ENCODE measurements at regions not wholly inside any gene's neighbourhood (a gene's known extent, or its start where the extent isn't known, plus 50 kb on each side); places are given as distances from the start of the nearest gene placed in this dataset.

DNA sequence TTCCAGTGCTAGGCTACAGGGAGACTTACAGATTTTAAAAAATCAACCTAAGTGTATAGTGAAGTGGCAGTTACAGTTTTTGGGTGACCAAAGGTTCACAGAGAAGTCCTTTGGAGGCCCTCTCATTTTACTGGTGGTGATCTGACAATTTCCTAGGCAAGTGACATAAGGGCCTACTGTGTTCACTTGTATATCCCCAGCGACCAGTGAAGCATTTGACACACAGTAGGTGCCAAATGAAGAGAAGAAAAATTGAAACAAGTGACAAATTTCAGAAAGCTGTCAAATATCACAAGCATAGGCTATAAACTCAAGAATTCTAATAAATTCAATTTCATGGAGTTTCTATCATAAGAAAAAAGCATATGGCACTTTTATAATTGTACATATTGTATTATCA lies 89.5 kb downstream of the RPL22L1 start:
- TF ChIP-seq, protein P1, sequence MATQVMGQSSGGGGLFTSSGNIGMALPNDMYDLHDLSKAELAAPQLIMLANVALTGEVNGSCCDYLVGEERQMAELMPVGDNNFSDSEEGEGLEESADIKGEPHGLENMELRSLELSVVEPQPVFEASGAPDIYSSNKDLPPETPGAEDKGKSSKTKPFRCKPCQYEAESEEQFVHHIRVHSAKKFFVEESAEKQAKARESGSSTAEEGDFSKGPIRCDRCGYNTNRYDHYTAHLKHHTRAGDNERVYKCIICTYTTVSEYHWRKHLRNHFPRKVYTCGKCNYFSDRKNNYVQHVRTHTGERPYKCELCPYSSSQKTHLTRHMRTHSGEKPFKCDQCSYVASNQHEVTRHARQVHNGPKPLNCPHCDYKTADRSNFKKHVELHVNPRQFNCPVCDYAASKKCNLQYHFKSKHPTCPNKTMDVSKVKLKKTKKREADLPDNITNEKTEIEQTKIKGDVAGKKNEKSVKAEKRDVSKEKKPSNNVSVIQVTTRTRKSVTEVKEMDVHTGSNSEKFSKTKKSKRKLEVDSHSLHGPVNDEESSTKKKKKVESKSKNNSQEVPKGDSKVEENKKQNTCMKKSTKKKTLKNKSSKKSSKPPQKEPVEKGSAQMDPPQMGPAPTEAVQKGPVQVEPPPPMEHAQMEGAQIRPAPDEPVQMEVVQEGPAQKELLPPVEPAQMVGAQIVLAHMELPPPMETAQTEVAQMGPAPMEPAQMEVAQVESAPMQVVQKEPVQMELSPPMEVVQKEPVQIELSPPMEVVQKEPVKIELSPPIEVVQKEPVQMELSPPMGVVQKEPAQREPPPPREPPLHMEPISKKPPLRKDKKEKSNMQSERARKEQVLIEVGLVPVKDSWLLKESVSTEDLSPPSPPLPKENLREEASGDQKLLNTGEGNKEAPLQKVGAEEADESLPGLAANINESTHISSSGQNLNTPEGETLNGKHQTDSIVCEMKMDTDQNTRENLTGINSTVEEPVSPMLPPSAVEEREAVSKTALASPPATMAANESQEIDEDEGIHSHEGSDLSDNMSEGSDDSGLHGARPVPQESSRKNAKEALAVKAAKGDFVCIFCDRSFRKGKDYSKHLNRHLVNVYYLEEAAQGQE (IDR thresholded peaks at IDR 0.05; ENCODE audit: borderline replicate concordance): no peak
- TF ChIP-seq, protein P1 (CRISPR knock-in tag; IDR thresholded peaks at IDR 0.05; ENCODE audit: low read depth): no peak
- no peak for TF ChIP-seq ATF1 (CRISPR knock-in tag; IDR thresholded peaks at IDR 0.05)
- TF ChIP-seq ATF1 (tag; IDR thresholded peaks at IDR 0.05): no peak

All from K562 (cell line).